SK-N-SH (cell line): ENCODE measurements at regions not wholly inside any gene's neighbourhood (a gene's known extent, or its start where the extent isn't known, plus 50 kb on each side); places are given as distances from the start of the nearest gene placed in this dataset.

Experiments
- CTCF ChIA-PET: fragments of 300-600, 350-600 bp; formaldehyde crosslinking; extraction: SDS; loops from one replicate; lab custom pipeline; 2021; lab: Yijun Ruan, JAX
- POLR2A ChIA-PET: fragments of 350-600 bp; sonication (Branson Sonifier 250); formaldehyde crosslinking; extraction: SDS; loops from one replicate; lab custom pipeline; 2020; ENCODE audit warnings: antibody characterized with exemption, inconsistent platforms; lab: Yijun Ruan, JAX
- DNase-seq: peaks from one replicate; pipeline ENCODE4 v3.0.0; 2012
- H2AFZ ChIP-seq: fragments of 200-600 bp; sonication (generic); 2 replicates; pipeline ENCODE4 v1.8.1; 2016; ENCODE audit warnings: antibody characterized with exemption, mild to moderate bottlenecking, low read depth
- H3F3A ChIP-seq: fragments of 200-600 bp; sonication (generic); replicated peaks from 2 replicates; pipeline ENCODE3; 2016; ENCODE audit warnings: antibody characterized with exemption, mild to moderate bottlenecking; ENCODE audit not compliant: insufficient read depth
- H3K27ac ChIP-seq, 2 experiments: fragments of 200-500 bp in 1 of 2; fragments of 200-600 bp in 1 of 2; sonication (Bioruptor generic) in 1 of 2; sonication (generic), shearing (Covaris generic) in 1 of 2; 2 replicates each; pipeline versions ENCODE4 v1.5.1 to v1.6.1; 2014 to 2016; ENCODE audit warnings: low read depth in 2 of 2, inconsistent platforms in 1 of 2, low read length in 1 of 2, mild to moderate bottlenecking in 1 of 2, mixed read lengths in 1 of 2
- H3K27me3 ChIP-seq: fragments of 200-600 bp; sonication (generic), shearing (Covaris generic); 2 replicates; pipeline ENCODE4 v1.6.1; 2016; ENCODE audit warnings: mixed run types; ENCODE audit not compliant: insufficient read depth
- H3K36me3 ChIP-seq, 2 experiments: fragments of 200-500 bp in 1 of 2; fragments of 200-600 bp in 1 of 2; sonication (Bioruptor generic) in 1 of 2; sonication (generic) in 1 of 2; replicated peaks in 1 of 2; 2 replicates each; pipeline versions ENCODE3 to v1.5.1; 2014 to 2016; ENCODE audit warnings: low read length in 1 of 2, mild to moderate bottlenecking in 1 of 2; ENCODE audit not compliant: insufficient read depth in 2 of 2, control insufficient read depth in 1 of 2
- H3K4me1 ChIP-seq, 2 experiments: fragments of 200-500 bp in 1 of 2; fragments of 200-600 bp in 1 of 2; sonication (Bioruptor generic) in 1 of 2; sonication (generic), shearing (Covaris generic) in 1 of 2; 2 replicates each; pipeline versions ENCODE4 v1.5.1 to v1.6.1; 2014 to 2016; ENCODE audit warnings: low read depth in 1 of 2, low read length in 1 of 2, mixed run types in 1 of 2; ENCODE audit not compliant: insufficient read depth in 2 of 2, control insufficient read depth in 1 of 2
- H3K4me2 ChIP-seq: fragments of 200-600 bp; sonication (generic), shearing (Covaris generic); 2 replicates; pipeline ENCODE4 v1.6.1; 2017; ENCODE audit warnings: mixed run types
- H3K4me3 ChIP-seq, 2 experiments: fragments of 200-500 bp in 1 of 2; fragments of 200-600 bp in 1 of 2; sonication (Bioruptor generic) in 1 of 2; sonication (generic), shearing (Covaris generic) in 1 of 2; 2 replicates each; pipeline versions ENCODE4 v1.5.1 to v1.8.1; 2014 to 2016; ENCODE audit warnings: low read depth in 2 of 2, inconsistent platforms in 1 of 2, low read length in 1 of 2, mild to moderate bottlenecking in 1 of 2, mixed read lengths in 1 of 2, moderate library complexity in 1 of 2
- H3K79me2 ChIP-seq: fragments of 200-600 bp; sonication (generic); 2 replicates; pipeline ENCODE4 v1.8.1; 2017; ENCODE audit warnings: mild to moderate bottlenecking; ENCODE audit not compliant: insufficient read depth
- H3K9ac ChIP-seq: fragments of 200-600 bp; sonication (generic); 2 replicates; pipeline ENCODE4 v1.6.1; 2017; ENCODE audit warnings: mixed run types
- H3K9me2 ChIP-seq: fragments of 200-600 bp; sonication (generic); 2 replicates; pipeline ENCODE4 v1.6.1; 2017; ENCODE audit warnings: mixed run types
- H3K9me3 ChIP-seq: fragments of 200-600 bp; sonication (generic); 2 replicates; pipeline ENCODE4 v1.6.1; 2017; ENCODE audit warnings: mixed run types, mild to moderate bottlenecking, moderate library complexity
- H4K20me1 ChIP-seq: fragments of 200-600 bp; sonication (generic); 2 replicates; pipeline ENCODE4 v1.6.1; 2017; ENCODE audit warnings: mild to moderate bottlenecking, mixed run types; ENCODE audit not compliant: insufficient read depth
- CHD2 ChIP-seq: fragments of 150-350 bp; IDR thresholded peaks from 2 replicates; pipeline ENCODE4 v1.6.1; 2018; ENCODE audit warnings: low read length; ENCODE audit not compliant: partially characterized antibody
- ELF1 ChIP-seq: IDR thresholded peaks from 2 replicates; pipeline ENCODE4 v1.4.0; 2012
- EP300 ChIP-seq, 2 experiments: IDR thresholded peaks; 2 replicates each; pipeline versions ENCODE4 v1.4.0 to v1.6.1; 2012; ENCODE audit warnings: borderline replicate concordance in 1 of 2, low read depth in 1 of 2, low read length in 1 of 2
- GABPA ChIP-seq: IDR thresholded peaks from 2 replicates; pipeline ENCODE4 v1.4.0; 2012; ENCODE audit warnings: low read depth, mild to moderate bottlenecking
- JUND ChIP-seq: IDR thresholded peaks from 2 replicates; pipeline ENCODE4 v1.4.0; 2012
- NFIC ChIP-seq: IDR thresholded peaks from 2 replicates; pipeline ENCODE4 v1.4.0; 2012; ENCODE audit warnings: borderline replicate concordance
- POLR2AphosphoS5 ChIP-seq: IDR thresholded peaks from 2 replicates; pipeline ENCODE4 v1.6.1; 2012; ENCODE audit warnings: low read depth, low read length
- RAD21 ChIP-seq: IDR thresholded peaks from 2 replicates; pipeline ENCODE4 v1.6.1; 2012; ENCODE audit warnings: mild to moderate bottlenecking, low read length
- RCOR1 ChIP-seq: fragments of 150-350 bp; IDR thresholded peaks from 2 replicates; pipeline ENCODE4 v1.6.1; 2017; ENCODE audit warnings: antibody characterized with exemption, low read length
- SIN3A ChIP-seq: IDR thresholded peaks from 2 replicates; pipeline ENCODE4 v1.6.1; 2012; ENCODE audit warnings: low read depth, mild to moderate bottlenecking, low read length, moderate library complexity, borderline replicate concordance
- SMC3 ChIP-seq: IDR thresholded peaks from 2 replicates; pipeline ENCODE4 v1.6.1; 2012; ENCODE audit warnings: low read depth, low read length, improper control_type of control experiment
- TCF12 ChIP-seq: IDR thresholded peaks from 2 replicates; pipeline ENCODE4 v1.4.0; 2012
- TEAD4 ChIP-seq: IDR thresholded peaks from 2 replicates; pipeline ENCODE4 v1.4.0; 2012; ENCODE audit warnings: mild to moderate bottlenecking, borderline replicate concordance; ENCODE audit not compliant: insufficient read depth
- WGBS: methylation state at CpG from one replicate; pipeline ENCODE4 v1.1.6; 2017; ENCODE audit warnings: low lambda C conversion rate; 5-methylcytosine and 5-hydroxymethylcytosine counted together
- TF ChIP-seq, protein P1 (sequence below): IDR thresholded peaks from 2 replicates; pipeline ENCODE4 v1.4.0; 2012; ENCODE audit warnings: low read depth, borderline replicate concordance
- TF ChIP-seq, protein P2 (sequence below): IDR thresholded peaks from 2 replicates; pipeline ENCODE4; 2012
- TF ChIP-seq, protein P3 (sequence below): fragments of 200-600 bp; sonication (generic); IDR thresholded peaks from 2 replicates; pipeline ENCODE4 v1.6.1; 2017; ENCODE audit warnings: antibody characterized with exemption, mild to moderate bottlenecking, moderate library complexity
- TF ChIP-seq, protein P4 (sequence below): IDR thresholded peaks from 2 replicates; pipeline ENCODE4 v1.4.0; 2012; ENCODE audit warnings: low read depth, borderline replicate concordance
- TF ChIP-seq, protein P5 (sequence below): fragments of 150-350 bp; IDR thresholded peaks from 2 replicates; pipeline ENCODE4 v1.6.1; 2016; ENCODE audit warnings: mild to moderate bottlenecking, low read depth, low read length
- TF ChIP-seq, protein P6 (sequence below): fragments of 150-350 bp; IDR thresholded peaks from 2 replicates; pipeline ENCODE4 v1.6.1; 2017; ENCODE audit warnings: antibody characterized with exemption, low read length, low read depth, borderline replicate concordance

DNA sequence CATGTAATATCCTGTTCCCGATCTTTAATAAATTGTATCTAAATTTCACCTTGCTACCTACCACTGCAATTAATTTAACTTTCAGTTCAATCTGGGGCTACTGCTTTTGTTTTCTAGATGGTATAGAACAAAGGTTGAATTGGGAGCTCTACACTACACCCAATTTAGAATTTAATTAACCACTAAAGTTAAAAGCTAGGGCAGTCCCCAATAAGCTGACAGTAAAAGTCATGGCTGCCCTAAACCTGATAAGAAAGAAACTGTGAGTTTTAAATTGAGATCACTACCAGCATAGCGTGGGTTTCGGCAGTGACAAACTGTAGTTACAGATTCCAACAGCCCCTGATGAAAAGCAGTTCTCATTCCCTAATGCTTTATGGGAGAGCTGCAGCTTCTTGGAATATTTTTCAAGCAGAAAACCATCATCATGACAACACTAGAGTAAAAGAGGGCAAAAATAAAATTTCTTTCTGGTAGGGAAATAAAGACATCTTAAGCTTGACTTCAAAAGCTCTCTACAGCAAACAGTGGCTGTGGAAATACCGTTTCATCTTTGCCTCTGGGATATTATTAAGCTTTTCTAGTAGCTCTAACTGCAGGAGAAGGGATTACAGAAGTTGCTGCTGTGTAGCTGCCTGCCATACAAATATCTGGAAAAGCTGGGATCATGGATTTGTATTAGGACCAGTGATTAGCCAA is 1372.1 kb downstream of the EPHA7 start (continued):
- TF ChIP-seq, protein P1, sequence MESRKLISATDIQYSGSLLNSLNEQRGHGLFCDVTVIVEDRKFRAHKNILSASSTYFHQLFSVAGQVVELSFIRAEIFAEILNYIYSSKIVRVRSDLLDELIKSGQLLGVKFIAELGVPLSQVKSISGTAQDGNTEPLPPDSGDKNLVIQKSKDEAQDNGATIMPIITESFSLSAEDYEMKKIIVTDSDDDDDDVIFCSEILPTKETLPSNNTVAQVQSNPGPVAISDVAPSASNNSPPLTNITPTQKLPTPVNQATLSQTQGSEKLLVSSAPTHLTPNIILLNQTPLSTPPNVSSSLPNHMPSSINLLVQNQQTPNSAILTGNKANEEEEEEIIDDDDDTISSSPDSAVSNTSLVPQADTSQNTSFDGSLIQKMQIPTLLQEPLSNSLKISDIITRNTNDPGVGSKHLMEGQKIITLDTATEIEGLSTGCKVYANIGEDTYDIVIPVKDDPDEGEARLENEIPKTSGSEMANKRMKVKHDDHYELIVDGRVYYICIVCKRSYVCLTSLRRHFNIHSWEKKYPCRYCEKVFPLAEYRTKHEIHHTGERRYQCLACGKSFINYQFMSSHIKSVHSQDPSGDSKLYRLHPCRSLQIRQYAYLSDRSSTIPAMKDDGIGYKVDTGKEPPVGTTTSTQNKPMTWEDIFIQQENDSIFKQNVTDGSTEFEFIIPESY: no peak
- TF ChIP-seq RAD21: no peak

DNA sequence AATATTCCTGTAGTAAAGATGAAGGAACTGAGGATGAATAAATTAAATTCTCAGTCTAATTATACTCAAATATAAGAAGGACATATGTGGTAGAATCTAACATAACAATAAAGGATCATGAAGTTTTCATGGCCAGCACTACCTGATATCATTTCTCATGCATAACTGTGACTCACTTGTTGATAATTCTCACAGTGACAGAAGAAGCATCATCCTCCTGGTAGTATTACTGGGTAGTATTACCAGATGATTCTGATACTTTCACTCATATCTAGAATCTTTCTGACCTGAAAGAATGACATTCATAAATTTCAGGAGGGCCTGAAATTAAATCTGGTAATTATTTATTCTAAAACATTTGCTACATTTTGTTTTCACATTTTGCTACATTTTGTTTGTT is 1375.0 kb downstream of the EPHA7 start:
- no peak overlapping the region for H3K9ac ChIP-seq
- no peaks in the 10 kb centered on the region for H3K4me1 ChIP-seq
- H3K9me3 ChIP-seq: no peaks in the 10 kb centered on the region
- no peaks in the 10 kb centered on the region for H4K20me1 ChIP-seq
- no peaks in the 10 kb centered on the region for H3F3A ChIP-seq
- no peak overlapping the region for H3K27ac ChIP-seq
- H3K4me2 ChIP-seq: no peak overlapping the region
- no peaks in the 10 kb centered on the region for H3K9me2 ChIP-seq
- no peak for TF ChIP-seq SIN3A
- no peak for TF ChIP-seq TEAD4
- no peak overlapping the region for H3K4me3 ChIP-seq
- POLR2A ChIA-PET: no interaction called here
- no peaks in the 10 kb centered on the region for H3K79me2 ChIP-seq
- no peak overlapping the region for H2AFZ ChIP-seq
- no peaks in the 10 kb centered on the region for H3K27me3 ChIP-seq
- CTCF ChIA-PET: no interaction called here
- DNase-seq: no peak
- no peaks in the 10 kb centered on the region for H3K36me3 ChIP-seq

DNA sequence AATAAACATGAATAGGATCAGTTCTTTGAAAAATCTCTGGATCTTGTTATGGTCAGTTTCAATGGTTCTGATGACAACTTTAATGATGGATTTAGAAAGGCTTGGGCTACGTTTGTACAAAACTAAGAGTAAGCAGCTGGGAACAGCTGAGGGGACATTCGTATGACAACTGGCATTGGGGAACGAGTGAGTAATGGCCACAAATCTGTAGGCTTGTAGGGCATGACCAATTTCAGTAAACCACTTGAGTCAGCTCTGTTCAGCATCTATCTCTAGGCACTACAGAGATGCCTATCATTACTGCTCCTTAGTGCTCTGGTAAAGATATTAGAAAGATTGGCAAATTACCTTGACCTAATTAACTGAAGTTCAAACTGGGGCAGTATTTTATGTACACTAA is 1375.6 kb downstream of the EPHA7 start:
- no peaks in the 10 kb centered on the region for H3K79me2 ChIP-seq
- ChIA-PET CTCF (no interaction called here), POLR2A (no interaction called here)
- H2AFZ ChIP-seq: no peak overlapping the region
- H3K27me3 ChIP-seq: no peaks in the 10 kb centered on the region
- H4K20me1 ChIP-seq: no peaks in the 10 kb centered on the region
- H3K9me3 ChIP-seq: no peaks in the 10 kb centered on the region
- H3K9ac ChIP-seq: no peak overlapping the region
- H3F3A ChIP-seq: no peaks in the 10 kb centered on the region
- no peak for DNase-seq
- H3K27ac ChIP-seq: no peak overlapping the region
- no peak overlapping the region for H3K4me2 ChIP-seq
- H3K4me3 ChIP-seq: no peak overlapping the region
- no peaks in the 10 kb centered on the region for H3K36me3 ChIP-seq
- WGBS: 6% methylated on average over 3 of the region's 3 CpGs
- TF ChIP-seq JUND (no peak), NFIC (no peak), TCF12 (no peak), TEAD4 (no peak), SMC3 (no peak), RCOR1 (no peak), ELF1 (no peak), EP300 (IDR thresholded peaks at IDR 0.05; ENCODE audit: borderline replicate concordance in 1 of 2, low read depth in 1 of 2, low read length in 1 of 2) (no peak), CHD2 (no peak), POLR2AphosphoS5 (no peak), RAD21 (no peak), GABPA (no peak)
- TF ChIP-seq, protein P2, sequence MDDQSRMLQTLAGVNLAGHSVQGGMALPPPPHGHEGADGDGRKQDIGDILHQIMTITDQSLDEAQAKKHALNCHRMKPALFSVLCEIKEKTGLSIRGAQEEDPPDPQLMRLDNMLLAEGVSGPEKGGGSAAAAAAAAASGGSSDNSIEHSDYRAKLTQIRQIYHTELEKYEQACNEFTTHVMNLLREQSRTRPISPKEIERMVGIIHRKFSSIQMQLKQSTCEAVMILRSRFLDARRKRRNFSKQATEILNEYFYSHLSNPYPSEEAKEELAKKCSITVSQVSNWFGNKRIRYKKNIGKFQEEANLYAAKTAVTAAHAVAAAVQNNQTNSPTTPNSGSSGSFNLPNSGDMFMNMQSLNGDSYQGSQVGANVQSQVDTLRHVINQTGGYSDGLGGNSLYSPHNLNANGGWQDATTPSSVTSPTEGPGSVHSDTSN: no peak
- TF ChIP-seq, protein P3, sequence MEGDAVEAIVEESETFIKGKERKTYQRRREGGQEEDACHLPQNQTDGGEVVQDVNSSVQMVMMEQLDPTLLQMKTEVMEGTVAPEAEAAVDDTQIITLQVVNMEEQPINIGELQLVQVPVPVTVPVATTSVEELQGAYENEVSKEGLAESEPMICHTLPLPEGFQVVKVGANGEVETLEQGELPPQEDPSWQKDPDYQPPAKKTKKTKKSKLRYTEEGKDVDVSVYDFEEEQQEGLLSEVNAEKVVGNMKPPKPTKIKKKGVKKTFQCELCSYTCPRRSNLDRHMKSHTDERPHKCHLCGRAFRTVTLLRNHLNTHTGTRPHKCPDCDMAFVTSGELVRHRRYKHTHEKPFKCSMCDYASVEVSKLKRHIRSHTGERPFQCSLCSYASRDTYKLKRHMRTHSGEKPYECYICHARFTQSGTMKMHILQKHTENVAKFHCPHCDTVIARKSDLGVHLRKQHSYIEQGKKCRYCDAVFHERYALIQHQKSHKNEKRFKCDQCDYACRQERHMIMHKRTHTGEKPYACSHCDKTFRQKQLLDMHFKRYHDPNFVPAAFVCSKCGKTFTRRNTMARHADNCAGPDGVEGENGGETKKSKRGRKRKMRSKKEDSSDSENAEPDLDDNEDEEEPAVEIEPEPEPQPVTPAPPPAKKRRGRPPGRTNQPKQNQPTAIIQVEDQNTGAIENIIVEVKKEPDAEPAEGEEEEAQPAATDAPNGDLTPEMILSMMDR: no peak
- TF ChIP-seq, protein P4, sequence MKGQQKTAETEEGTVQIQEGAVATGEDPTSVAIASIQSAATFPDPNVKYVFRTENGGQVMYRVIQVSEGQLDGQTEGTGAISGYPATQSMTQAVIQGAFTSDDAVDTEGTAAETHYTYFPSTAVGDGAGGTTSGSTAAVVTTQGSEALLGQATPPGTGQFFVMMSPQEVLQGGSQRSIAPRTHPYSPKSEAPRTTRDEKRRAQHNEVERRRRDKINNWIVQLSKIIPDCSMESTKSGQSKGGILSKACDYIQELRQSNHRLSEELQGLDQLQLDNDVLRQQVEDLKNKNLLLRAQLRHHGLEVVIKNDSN: no peak
- TF ChIP-seq, protein P5, sequence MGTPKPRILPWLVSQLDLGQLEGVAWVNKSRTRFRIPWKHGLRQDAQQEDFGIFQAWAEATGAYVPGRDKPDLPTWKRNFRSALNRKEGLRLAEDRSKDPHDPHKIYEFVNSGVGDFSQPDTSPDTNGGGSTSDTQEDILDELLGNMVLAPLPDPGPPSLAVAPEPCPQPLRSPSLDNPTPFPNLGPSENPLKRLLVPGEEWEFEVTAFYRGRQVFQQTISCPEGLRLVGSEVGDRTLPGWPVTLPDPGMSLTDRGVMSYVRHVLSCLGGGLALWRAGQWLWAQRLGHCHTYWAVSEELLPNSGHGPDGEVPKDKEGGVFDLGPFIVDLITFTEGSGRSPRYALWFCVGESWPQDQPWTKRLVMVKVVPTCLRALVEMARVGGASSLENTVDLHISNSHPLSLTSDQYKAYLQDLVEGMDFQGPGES: no peak
- TF ChIP-seq, protein P6, sequence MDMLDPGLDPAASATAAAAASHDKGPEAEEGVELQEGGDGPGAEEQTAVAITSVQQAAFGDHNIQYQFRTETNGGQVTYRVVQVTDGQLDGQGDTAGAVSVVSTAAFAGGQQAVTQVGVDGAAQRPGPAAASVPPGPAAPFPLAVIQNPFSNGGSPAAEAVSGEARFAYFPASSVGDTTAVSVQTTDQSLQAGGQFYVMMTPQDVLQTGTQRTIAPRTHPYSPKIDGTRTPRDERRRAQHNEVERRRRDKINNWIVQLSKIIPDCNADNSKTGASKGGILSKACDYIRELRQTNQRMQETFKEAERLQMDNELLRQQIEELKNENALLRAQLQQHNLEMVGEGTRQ: no peak
- H3K9me2 ChIP-seq: no peaks in the 10 kb centered on the region
- H3K4me1 ChIP-seq: no peaks in the 10 kb centered on the region
